ENCODE measurements at regions not wholly inside any gene's neighbourhood (a gene's known extent, or its start where the extent isn't known, plus 50 kb on each side); places are given as distances from the start of the nearest gene placed in this dataset.

DNA sequence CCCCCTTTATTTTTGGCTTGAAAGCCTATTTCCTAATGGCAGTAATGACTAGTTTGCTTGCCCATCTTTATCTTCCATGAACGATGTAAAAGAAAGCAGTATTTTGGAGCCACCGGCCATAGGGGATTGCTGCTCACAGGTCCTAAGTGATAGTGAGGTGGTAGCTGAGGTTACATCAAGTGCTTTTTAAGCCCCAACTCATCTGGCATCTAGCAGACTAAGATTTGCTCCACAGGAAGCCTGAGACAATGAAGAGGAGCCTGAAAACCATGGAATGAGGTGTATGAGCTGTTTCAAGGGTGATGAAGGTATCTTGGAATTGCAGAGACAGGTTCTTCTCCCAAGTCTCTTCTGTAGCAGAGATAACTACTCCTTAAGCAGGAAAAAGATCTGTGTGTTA lies 496.3 kb downstream of the XPNPEP1 start:
- POLR2A ChIA-PET: no interaction called here
- H3K79me2 ChIP-seq (ENCODE audit: control insufficient read depth, insufficient read depth, low read length): no peaks in the 10 kb centered on the region
- intact Hi-C loops (cut with micrococcal nuclease): no loop called here

DNA sequence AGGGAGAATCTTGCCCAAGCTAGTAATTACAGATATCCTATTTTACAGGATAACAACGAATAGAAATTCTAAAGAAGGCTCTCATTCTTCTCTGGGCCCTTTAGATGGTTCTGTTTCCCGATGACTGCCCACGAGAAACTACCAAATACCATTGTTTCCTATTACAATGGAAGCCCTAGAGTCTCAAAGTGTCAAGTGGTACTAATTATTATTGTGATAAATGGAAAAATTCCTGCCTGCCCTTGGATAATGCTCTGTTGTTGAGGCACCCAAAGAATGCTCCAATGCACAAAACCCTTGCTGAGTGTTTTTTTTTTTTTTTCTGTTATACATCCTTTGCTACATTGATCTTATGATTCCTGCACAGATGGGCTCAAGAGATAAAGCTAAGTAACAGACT lies 504.5 kb downstream of the XPNPEP1 start:
- Mint-ChIP-seq H3K27ac (no peak overlapping the region), H3K4me1 (no peaks in the 10 kb centered on the region), H3K9me3 (ENCODE audit: insufficient read depth) (peaks cover 3% of the 10 kb centered on the region), H3K27me3 (no peaks in the 10 kb centered on the region), H3K4me3 (no peak overlapping the region)
- TF ChIP-seq EZH2 (IDR thresholded peaks at IDR 0.05; ENCODE audit: borderline replicate concordance, insufficient read depth, low read depth, low read length, poor library complexity, severe bottlenecking): no peak
- TF ChIP-seq, protein P1, sequence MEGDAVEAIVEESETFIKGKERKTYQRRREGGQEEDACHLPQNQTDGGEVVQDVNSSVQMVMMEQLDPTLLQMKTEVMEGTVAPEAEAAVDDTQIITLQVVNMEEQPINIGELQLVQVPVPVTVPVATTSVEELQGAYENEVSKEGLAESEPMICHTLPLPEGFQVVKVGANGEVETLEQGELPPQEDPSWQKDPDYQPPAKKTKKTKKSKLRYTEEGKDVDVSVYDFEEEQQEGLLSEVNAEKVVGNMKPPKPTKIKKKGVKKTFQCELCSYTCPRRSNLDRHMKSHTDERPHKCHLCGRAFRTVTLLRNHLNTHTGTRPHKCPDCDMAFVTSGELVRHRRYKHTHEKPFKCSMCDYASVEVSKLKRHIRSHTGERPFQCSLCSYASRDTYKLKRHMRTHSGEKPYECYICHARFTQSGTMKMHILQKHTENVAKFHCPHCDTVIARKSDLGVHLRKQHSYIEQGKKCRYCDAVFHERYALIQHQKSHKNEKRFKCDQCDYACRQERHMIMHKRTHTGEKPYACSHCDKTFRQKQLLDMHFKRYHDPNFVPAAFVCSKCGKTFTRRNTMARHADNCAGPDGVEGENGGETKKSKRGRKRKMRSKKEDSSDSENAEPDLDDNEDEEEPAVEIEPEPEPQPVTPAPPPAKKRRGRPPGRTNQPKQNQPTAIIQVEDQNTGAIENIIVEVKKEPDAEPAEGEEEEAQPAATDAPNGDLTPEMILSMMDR (IDR thresholded peaks at IDR 0.05): no peak
- no peaks in the 10 kb centered on the region for H3K79me2 ChIP-seq (ENCODE audit: control insufficient read depth, insufficient read depth, low read length)
- no peaks in the 10 kb centered on the region for H3K27me3 ChIP-seq (replicated peaks in 1 of 4; ENCODE audit: control extremely low read depth in 1 of 4, control insufficient read depth in 3 of 4, insufficient read depth in 4 of 4, low read length in 3 of 4)
- CTCF ChIA-PET: no interaction called here
- ATAC-seq (ENCODE audit: low read depth) (no peak), DNase-seq (no peak)
- POLR2A ChIA-PET: no interaction called here
- no peaks in the 10 kb centered on the region for H4K20me1 ChIP-seq (ENCODE audit: control insufficient read depth, insufficient read depth, low read length, poor library complexity, severe bottlenecking)
- H3K27ac ChIP-seq (ENCODE audit: low read length in 2 of 2): no peak overlapping the region
- H2AFZ ChIP-seq (ENCODE audit: insufficient read depth, low read depth, low read length, poor library complexity, severe bottlenecking): no peak overlapping the region
- H3K36me3 ChIP-seq (replicated peaks in 1 of 2; ENCODE audit: control extremely low read depth in 1 of 2, control insufficient read depth in 1 of 2, extremely low read depth in 1 of 2, insufficient read depth in 2 of 2, low read length in 1 of 2): no peaks in the 10 kb centered on the region
- H3K9ac ChIP-seq (ENCODE audit: low read length): no peak overlapping the region
- H3K4me3 ChIP-seq (ENCODE audit: control extremely low read depth in 1 of 5, extremely low read depth in 1 of 5, insufficient read depth in 1 of 5, low read depth in 2 of 5, low read length in 4 of 5): no peak overlapping the region
- intact Hi-C loops (cut with micrococcal nuclease): no loop called here
- WGBS (ENCODE audit: insufficient coverage): no CpG with 5 or more reads among the region's 3 CpGs
- peaks cover 0 to 1% (median 0%) of the 10 kb centered on the region in 3 donors for H3K9me3 ChIP-seq (ENCODE audit: control extremely low read depth in 1 of 3, control insufficient read depth in 2 of 3, insufficient read depth in 1 of 3, low read length in 2 of 3)
- H3K4me1 ChIP-seq (ENCODE audit: control insufficient read depth in 2 of 2, insufficient read depth in 2 of 2, low read length in 2 of 2): no peaks in the 10 kb centered on the region
- H3K4me2 ChIP-seq (replicated peaks; ENCODE audit: low read depth, low read length, poor library complexity, severe bottlenecking): no peak overlapping the region

More for the DNA sequence above, 496.3 kb downstream of the XPNPEP1 start:
- Mint-ChIP-seq H3K4me3 (no peak overlapping the region), H3K9me3 (ENCODE audit: insufficient read depth) (no peaks in the 10 kb centered on the region), H3K27ac (no peak overlapping the region), H3K27me3 (no peaks in the 10 kb centered on the region), H3K4me1 (no peaks in the 10 kb centered on the region)
- Histone ChIP-seq H3K9me3 (ENCODE audit: control extremely low read depth in 1 of 3, control insufficient read depth in 2 of 3, insufficient read depth in 1 of 3, low read length in 2 of 3) (no peaks in the 10 kb centered on the region), H3K27me3 (replicated peaks in 1 of 4; ENCODE audit: control extremely low read depth in 1 of 4, control insufficient read depth in 3 of 4, insufficient read depth in 4 of 4, low read length in 3 of 4) (no peaks in the 10 kb centered on the region), H2AFZ (ENCODE audit: insufficient read depth, low read depth, low read length, poor library complexity, severe bottlenecking) (no peak overlapping the region), H3K4me3 (ENCODE audit: control extremely low read depth in 1 of 5, extremely low read depth in 1 of 5, insufficient read depth in 1 of 5, low read depth in 2 of 5, low read length in 4 of 5) (no peak overlapping the region), H3K27ac (ENCODE audit: low read length in 2 of 2) (no peak overlapping the region), H4K20me1 (ENCODE audit: control insufficient read depth, insufficient read depth, low read length, poor library complexity, severe bottlenecking) (no peaks in the 10 kb centered on the region), H3K9ac (ENCODE audit: low read length) (no peak overlapping the region), H3K4me2 (replicated peaks; ENCODE audit: low read depth, low read length, poor library complexity, severe bottlenecking) (no peak overlapping the region), H3K4me1 (ENCODE audit: control insufficient read depth in 2 of 2, insufficient read depth in 2 of 2, low read length in 2 of 2) (no peaks in the 10 kb centered on the region), H3K36me3 (replicated peaks in 1 of 2; ENCODE audit: control extremely low read depth in 1 of 2, control insufficient read depth in 1 of 2, extremely low read depth in 1 of 2, insufficient read depth in 2 of 2, low read length in 1 of 2) (no peaks in the 10 kb centered on the region)
- WGBS (ENCODE audit: insufficient coverage): 100% methylated on average over 1 of the region's 2 CpGs
- CTCF ChIA-PET: no interaction called here
- DNase-seq: no peak
- no peak for TF ChIP-seq EZH2 (IDR thresholded peaks at IDR 0.05; ENCODE audit: borderline replicate concordance, insufficient read depth, low read depth, low read length, poor library complexity, severe bottlenecking)
- TF ChIP-seq, protein P1 (IDR thresholded peaks at IDR 0.05): no peak
- ATAC-seq (ENCODE audit: low read depth): no peak

Data from B cell (primary cell).